Spleen (tissue), 7 donors: ENCODE measurements at regions not wholly inside any gene's neighbourhood (a gene's known extent, or its start where the extent isn't known, plus 50 kb on each side); places are given as distances from the start of the nearest gene placed in this dataset.

Experiments
- CTCF ChIP-seq, 11 experiments: fragments of 200-600 bp in 7 of 11; fragments of 450-650 bp in 4 of 11; sonication (generic) in 4 of 11; IDR thresholded peaks in 8 of 11; conservative IDR thresholded peaks in 3 of 11; 1 replicate in 7 of 11; 2 replicates in 4 of 11; pipeline versions ENCODE4 v1.4.0 to v1.8.0; 2016 to 2021; ENCODE audit warnings: antibody characterized with exemption in 11 of 11, inconsistent platforms in 4 of 11, mild to moderate bottlenecking in 1 of 11
- POLR2AphosphoS5 ChIP-seq, 3 donors: sonication (generic); formaldehyde crosslinking; IDR thresholded peaks; one replicate each; pipeline ENCODE4 v1.5.1; 2017; ENCODE audit warnings: antibody characterized with exemption in 3 of 3
- donor health status: DM: no; HTN: no; CAD: no; lungs with moderate emphysema.
- donor health status: DM: no; HTN: no; CAD: no.
- donor health status: DM: no; HTN: no; CAD: no.

- TF ChIP-seq CTCF (IDR thresholded peaks at IDR 0.05 in 8 of 11, conservative IDR thresholded peaks at IDR 0.05 in 3 of 11): no peak
- TF ChIP-seq POLR2AphosphoS5 (IDR thresholded peaks at IDR 0.05): no peak
Measured at GRCh38 chr14:30193845-30194501, 266.3 kb upstream of the PRKD1 start.
